GM19463 (cell line): ENCODE measurements at regions not wholly inside any gene's neighbourhood (a gene's known extent, or its start where the extent isn't known, plus 50 kb on each side); places are given as distances from the start of the nearest gene placed in this dataset.

Experiments
- ATAC-seq: cut with Tn5 transposase; IDR thresholded peaks from one replicate; pipeline ENCODE4 v1.9.1; 2021; ENCODE audit warnings: mild to moderate bottlenecking, moderate library complexity; ENCODE audit not compliant: unreplicated experiment

DNA sequence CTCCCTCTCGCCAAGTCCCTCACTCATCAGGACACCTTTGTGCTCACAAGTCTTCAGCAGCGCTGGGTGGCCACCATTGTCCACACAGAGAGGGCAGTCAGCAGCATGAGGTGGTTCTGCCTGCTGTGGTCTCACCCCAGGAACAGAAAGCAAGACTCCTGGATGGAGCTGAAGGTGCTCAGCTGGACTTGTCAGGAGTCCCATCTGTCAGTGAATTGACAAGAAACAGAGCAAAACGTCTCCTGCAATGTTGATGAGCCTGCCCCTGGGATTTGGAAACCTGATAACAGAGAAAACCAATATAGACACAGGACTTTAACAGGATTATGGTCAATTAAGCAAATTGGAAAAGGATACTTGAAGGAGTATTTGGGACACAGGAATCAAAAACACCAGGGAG is 122.2 kb upstream of the PRSS58 start:
- no peak for ATAC-seq

DNA sequence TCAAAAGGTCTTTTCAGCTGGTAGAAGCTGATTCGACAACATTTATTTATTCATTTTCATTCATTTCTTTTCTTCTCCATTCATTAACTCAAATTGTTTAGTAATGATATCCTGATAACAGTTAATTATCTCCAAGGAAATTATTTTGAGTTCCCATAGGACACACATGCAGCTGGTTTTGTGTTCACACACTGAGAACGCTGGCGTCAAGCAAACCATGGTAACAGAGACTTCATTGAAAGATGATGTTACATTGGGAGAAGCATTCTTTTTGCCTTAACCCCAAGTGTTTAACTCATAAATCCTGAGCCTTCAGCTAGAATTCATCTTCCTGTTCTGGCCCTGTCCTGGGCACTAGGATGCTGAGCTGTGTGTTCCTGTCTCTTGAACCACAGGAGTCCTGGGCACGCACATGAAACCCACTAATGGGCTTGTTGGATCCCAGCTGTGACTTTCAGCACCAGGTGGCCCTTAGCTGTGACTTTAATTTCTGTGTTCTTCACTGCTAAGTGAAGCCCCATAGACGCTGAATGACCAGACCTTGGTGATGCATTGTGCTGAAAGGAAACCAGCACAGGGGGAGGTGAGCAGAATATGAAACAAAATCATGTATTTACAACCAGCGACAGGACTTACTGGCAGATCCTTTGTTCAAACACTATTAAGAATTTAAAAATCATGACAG is 121.5 kb upstream of the PRSS58 start:
- ATAC-seq = no peak

DNA sequence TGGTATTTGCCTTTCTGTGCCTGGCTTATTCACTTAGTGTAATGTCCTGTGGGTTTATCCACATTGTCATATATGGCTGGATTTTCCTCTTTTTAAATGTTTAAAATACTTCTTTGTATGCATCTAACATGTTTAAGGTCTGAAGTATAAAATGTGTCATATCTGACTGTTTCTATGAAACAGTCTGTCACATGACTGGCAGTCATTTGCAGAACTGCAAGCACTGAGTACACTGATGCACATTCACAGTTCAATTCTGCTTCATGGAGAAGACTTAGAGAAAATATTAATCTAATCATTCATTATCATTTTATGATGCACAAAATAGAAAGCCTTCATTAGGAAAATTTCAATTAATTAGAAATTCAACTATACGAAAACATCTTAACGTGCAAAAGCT is 119.7 kb upstream of the PRSS58 start:
- ATAC-seq = no peak

DNA sequence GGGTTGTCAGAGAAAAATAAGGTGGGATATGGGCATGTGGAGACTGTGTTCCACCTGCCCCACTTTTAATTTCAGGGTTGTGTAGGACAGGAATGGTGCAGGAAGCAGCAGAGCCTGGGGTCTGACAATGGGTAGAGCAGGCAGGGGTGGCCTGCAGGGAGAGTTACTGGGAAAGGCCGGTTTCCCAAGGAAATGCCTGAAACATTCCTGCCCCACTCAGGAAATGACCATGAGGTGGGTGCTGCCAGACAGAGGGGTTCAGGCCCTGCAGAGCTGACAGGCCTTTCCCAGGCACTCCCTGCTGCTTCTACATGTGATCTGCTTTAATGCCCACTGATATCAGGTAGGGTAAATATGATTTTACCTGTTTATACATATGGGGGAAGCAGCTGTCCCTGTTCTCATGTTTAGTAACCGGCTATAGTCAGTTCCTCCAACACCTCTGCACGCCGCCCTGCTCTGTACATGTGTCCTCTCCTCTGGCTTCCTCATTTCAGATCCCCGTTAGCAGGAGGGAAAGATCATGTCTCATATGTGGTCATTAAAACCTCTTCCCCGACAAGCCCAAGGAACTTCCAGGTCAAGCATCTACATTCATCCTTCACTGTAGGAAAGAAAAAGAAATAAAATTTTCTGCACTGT is 118.6 kb upstream of the PRSS58 start:
- ATAC-seq = no peak

DNA sequence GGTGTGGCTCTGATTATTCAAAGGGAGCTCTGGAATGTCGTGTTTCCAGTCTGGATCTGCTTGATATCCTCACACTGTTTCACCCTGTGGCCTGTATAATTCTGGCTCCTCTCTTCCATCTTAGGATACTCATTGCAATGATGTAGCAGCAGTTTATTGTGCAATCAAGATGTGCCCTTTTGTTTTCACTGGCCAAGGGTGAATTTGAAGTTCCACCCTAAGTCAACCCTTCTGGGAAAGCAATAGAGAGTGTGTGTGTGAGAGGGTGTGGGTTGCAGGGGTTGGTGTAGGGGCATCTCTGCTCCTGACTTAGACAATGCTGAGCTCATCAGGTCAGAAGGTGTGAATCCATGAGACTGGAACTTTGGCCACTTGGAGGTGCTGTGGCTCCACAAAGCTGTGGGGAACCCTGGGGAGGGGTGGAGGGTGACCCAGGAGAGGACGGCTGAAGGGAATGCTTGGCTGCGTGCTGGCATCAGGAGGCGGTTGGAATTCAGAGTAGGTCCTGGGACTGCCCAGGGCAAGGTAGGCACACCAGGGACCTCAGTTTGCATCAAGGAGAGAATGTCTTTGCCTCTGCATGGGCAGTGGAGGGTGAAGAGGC is 118.0 kb upstream of the PRSS58 start:
- ATAC-seq = no peak

DNA sequence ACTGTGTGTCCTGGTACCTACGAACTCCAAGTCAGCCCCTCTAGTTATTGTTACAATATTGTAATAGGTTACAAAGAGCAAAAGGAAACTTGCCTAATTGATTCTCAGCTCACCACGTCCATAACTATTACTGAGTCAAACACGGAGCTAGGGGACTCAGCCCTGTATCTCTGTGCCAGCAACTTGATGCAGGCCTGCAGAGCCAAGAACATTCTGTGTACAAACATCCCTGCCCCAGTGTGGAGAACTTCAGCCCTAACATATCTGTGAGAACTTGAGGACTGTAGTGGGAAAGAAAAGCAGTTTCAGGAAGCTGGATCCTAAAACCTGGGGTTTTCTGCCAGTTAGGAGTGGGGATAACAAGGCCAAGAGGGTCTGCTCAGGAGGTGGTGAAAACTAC is 114.9 kb upstream of the PRSS58 start:
- ATAC-seq = no peak

DNA sequence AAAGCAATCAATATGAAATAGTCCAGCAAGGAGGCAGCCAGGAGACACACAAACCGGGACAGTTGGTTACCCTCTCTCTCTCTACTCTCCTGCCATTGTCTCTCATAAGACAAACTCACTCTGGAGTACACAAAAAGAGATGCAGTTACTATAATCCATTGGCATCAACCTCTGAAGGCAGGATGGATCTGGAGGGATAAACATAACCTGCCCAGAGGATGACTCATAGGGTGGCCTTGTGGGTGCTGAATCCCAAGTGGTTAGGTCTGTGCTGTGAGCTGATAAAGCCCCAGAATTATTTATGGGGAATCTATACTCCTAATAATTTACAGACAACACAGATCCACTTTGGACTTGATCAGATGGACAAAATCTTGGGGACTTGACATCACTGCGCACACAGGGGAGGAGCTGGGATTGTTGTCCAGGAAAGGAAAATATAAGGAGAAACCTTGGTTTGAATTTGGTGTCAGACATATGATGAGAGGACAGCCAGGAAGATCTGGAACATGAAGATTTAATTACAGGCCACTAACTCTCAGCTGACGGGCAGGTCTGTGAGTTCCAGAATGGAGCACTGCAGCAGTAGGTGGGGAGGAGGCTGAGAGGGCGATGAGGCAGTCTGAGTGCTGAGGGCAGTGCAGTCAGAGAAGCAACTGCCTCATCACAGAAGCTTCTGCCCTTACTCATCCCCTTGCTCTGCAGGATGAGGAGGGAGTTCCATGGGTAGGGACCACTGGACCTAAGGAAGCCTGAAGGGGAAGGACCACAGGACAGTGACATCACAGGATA is 113.9 kb upstream of the PRSS58 start:
- no peak for ATAC-seq

DNA sequence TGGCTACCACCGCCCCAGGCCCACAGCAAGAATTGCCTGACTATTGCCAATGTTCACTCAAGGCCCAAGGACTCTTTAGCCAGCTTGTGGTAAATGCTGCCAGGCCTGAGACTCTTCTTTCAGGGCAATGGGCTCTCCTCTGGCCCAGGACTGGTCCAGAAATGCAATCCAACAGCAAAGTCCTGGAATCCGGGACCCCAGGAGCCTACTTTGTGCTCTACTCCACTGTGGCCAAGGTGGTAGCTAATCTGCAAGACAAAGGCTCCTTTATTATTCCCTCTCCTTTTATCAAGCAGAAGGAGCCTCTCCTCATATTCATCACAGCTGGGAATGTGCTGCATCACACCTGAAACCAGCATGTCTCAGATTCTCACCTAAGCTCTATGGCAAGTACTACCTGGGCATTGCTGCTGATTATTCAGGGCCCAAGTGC is 107.6 kb upstream of the PRSS58 start:
- no peak for ATAC-seq

DNA sequence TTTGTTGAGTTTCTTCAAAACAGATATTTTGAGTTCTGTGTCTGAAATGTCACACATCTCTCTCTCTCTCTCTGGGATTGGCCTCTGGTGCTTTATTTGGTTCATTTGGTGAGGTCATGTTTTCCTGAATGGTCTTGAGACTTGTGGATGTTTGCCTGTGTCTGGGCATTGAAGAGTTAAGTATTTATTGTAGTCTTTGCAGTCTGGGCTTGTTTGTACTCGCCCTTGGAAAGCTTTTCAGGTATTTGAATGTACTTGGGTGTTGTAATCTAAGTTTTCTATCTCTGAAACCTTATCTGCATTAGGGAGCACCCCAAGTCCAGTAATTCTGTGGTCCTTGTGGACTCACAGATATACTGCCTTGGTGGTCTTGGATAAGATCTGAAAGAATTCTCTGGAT is 106.7 kb upstream of the PRSS58 start:
- no peak for ATAC-seq

DNA sequence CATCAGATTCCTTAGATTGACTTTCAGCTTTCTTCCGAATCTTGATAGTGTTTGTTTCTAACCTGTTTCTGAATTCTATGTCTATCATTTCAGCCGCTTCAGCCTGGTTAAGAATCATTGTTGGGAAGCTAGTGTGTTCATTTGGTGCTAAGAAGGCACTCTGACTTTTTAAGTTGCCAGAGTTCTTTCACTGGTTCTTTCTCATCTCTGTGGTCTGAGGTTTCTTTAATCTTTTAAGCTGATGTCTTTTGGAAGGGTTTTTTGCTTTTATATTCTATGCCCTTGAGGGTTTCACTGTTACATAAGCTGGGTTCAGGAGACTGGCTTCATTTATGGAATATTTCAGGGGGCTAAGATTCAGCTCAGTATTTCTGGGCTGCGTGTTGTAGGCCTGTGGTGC is 104.5 kb upstream of the PRSS58 start:
- ATAC-seq = no peak

DNA sequence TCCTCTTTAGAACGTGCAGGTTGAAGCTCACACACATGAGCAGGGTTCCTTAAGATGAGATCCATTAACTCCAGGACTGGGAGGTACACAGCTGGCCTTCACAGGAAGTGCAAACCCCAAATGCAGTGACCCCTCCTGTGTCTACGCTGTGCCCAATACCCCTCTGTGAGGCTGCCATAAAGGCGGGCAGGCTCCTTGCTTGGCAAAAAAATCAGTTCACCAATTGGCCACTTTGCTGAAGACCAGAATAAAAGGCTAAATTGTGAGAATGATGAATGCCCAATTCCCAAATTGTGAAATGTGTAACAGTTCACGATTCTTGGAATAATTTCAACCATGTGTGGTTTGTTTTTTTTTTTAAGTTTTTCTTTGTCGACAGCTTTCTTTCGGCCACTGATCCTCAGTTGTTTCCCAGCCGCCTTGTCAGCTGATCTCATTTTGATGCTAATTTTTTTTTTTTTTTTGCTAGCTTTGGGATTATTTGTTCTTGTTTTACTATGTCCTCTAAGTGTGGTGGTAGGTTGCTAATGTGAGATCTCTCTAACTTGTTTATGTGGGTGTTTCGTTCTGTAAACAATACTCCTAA is 101.9 kb upstream of the PRSS58 start:
- no peak for ATAC-seq

DNA sequence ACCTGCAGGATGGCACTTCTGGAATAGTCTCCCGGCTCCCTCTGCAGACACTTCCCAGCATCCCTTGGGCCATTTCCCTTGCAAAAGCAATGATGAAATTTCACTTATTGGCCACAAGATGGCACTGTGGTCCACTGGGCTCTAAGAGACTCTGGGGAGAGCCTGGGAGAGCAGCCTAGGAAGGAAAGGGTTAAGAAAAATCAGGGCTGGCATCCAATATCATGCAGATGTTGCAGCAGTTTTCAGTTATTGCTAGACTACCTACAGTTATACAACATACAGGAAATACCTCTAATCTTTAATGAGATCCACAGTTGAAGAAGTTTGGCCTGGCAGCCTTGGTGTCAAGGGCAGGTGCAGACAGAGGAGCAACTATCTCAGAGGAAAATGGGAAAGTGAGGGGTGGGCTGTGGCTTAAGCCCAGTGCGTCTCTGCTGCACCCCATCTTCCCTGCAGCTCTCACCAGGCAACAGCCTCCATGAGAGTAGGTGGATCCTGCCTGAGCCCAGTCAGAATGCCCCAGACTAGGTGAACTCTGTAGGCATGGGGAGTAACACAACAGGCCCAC is 100.2 kb upstream of the PRSS58 start:
- peak; percentile 96 for ATAC-seq

DNA sequence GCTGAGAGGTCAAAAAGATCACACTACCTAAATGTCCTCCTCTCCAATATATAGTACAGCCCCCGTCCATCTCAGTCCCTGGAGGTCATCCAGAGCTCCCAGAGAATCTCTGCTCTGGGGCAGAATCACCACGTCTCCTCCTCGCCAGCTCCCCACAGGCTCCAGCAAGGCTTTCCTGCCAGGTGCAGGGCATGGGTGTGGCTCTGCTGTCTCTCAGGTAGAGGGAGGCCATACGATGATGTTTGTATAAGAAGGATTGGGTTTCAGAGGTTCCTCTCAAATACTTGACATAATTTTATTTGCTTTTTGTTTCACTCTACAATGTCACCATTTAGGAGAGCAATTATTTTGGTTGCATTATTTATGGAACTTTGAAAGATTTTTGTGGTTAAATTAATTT is 98.3 kb upstream of the PRSS58 start:
- no peak for ATAC-seq

DNA sequence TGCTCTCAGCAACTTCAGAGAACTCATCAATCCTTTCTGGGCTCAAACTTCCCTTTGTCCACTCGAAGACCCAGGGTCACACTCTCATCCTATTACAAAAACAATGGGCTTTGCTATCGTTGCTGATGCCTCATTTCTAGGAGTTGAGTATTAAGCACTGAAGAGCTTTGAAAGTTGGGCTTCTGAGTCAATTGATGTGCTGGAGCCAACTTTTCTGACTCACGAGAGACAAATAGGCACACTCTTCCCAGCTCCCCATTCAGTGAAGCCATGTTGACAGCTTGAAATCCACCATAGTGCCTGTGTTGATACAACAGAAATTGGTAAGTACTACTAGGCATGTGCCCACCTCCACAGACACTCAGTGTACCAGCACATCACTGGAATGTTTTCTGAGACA is 97.5 kb upstream of the PRSS58 start:
- no peak for ATAC-seq

DNA sequence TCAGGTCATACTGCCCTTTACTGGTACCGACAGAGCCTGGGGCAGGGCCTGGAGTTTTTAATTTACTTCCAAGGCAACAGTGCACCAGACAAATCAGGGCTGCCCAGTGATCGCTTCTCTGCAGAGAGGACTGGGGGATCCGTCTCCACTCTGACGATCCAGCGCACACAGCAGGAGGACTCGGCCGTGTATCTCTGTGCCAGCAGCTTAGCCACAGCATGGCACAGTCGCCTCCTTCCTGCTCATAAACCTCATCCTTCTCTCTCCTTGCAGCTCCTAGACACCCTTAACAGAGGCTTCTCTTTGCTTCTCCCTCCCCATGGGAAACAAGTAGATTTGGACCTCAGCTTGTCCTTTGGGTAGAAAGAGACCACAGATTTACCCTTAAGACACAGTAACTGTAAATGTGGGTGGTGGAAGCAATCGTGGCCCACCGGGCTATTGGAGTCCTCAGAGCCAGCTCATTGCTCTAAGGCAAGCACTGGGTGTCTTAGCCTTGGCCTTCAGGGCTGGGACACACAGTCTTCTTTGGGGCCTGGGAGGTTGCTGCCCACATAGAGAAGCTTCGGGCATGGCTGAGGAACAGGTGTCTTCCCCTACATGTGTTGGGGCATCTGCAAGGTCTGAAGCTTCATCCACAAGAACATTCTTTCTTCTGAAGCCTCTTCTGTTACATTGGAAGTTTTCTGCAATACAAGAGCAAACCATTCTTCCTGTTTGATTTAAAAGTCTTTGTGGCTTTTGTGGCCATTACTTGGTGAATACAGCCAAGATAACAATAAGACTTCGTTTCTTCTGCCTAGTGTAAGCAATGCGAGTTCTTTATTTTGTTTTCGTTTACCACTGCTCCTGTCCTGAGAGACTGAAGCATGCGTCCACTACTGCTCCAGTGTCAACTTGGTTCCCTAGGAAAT is 95.5 kb upstream of the PRSS58 start:
- ATAC-seq = no peak

DNA sequence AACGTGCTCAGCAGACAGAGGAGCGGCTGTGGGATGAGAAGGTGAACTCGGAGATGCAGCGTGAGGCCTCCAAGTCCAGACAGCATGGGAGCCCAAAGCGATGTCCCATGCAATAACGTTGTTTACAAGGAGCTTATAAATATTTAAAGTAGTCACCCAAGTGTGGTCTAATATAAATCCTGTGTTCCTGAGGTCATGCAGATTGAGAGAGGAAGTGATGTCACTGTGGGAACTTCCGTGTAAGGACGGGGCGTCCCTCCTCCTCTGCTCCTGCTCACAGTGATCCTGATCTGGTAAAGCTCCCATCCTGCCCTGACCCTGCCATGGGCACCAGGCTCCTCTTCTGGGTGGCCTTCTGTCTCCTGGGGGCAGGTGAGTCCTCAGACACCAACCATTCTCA is 94.7 kb upstream of the PRSS58 start:
- no peak for ATAC-seq

DNA sequence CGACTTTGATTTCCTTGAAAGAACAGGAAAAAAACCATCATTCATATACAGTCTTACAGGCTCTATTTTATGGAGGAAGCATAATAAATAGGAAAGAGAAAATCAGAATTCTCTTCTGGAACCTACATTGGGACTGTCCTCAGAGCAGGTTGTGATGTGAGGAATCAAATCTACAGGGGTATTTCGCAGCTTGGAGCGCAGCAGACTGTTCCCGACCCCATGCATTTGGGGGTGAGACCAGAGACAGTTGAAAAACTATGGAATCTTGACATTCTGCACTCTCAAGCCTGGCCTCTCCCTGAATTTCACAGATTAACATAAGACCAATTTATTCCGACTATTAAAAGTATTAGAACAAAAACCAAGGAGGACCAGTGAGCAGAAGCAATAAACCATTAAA is 93.3 kb upstream of the PRSS58 start:
- ATAC-seq = no peak

DNA sequence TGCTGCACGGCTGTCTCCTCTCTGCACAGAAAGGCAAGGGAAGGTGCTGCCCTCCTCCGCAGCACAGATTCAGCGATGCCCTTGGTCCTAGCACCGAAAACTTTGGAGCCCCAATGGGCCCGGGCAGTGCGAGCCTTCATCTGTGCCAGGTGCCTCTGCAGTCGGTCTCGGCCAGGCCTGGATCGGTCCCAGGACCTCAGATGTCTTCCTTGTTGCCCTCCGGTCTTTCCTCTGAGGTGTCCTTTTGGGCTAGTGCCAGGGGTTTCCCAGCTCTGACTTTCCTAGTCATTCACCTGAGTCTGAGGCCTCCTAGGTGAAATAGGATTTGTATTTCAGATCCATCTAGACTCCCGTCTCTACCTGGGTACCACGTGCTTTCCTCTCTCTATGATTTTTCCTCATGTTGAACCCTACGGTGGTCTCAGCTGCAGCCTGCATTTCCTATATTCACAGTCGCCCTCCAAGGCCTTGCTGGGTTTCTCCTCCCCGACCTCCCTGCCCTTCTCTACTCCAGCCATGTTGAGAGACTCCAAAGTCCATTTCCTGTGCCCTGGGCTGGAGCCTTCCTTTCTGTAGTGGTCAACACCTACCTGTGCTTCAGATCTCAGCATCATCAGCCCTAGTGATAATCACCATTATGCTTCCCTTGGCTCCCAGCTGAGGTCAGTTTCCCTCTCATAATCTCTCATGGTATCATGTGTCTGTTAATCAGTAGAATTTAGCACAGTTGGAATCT is 92.0 kb upstream of the PRSS58 start:
- no peak for ATAC-seq

DNA sequence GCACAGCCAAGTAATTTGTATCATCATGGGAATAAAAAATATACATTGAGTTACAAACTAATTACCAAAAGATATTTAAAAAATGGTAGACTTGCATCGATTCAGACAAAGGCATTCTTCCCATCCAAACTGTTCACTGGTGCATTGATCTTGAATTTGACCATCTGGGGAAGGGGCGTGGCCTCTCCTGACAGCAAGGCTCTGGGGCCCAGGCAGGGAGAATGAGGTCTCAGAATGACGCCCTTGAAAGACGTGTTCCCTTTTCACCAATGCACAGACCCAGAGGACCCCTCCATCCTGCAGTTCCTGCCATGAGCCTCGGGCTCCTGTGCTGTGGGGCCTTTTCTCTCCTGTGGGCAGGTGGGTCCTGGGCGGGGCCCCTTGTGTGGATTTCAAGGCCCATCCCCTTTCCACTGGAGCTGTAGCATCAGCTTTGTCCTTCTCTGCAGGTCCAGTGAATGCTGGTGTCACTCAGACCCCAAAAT is 91.1 kb upstream of the PRSS58 start:
- no peak for ATAC-seq
